Sciatic nerve (tissue), 2 donors: ENCODE measurements at regions not wholly inside any gene's neighbourhood (a gene's known extent, or its start where the extent isn't known, plus 50 kb on each side); places are given as distances from the start of the nearest gene placed in this dataset.
"Not testable (repeated sequence)": the region's sequence is repeated elsewhere in the genome, so short reads cannot be mapped to it uniquely, and the experiment has no call there.

ENCODE experiments used
- ATAC-seq: fragments of 200-7000 bp; cut with Tn5 transposase; one replicate; pipeline ENCODE4 v1.9.1; 2020; ENCODE audit warnings: mild to moderate bottlenecking, moderate library complexity
- DNase-seq: peaks from one replicate; pipeline ENCODE4 v3.0.0-alpha.2; 2020; ENCODE audit warnings: low spot score
- intact Hi-C: fragments of 100-400 bp; cut with DNase I; formaldehyde crosslinking; loops from one replicate; pipeline ENCODE4 v1.14.2; 2022
- donor health status: DM: no; HTN: no; CAD: no.
- donor health status: DM: no; HTN: no; CAD: no.

- ATAC-seq (no peak), DNase-seq (no peak)
- intact Hi-C loops, result no loop called here
These were observed 57.0 kb downstream of the PCDH20 start for GRCh38 chr13:61358599-61358998.

GRCh38 chr13:61350341-61350740 is 65.3 kb downstream of the PCDH20 start:
- intact Hi-C loops, result no loop called here
- ATAC-seq, result no peak
- no peak for DNase-seq

- ATAC-seq, result no peak
- no peak for DNase-seq
- intact Hi-C loops, result no loop called here
These were observed 76.5 kb downstream of the PCDH20 start for GRCh38 chr13:61339054-61339621.

- no peak for DNase-seq
- intact Hi-C loops, result no loop called here
- ATAC-seq, result no peak
These were observed 99.0 kb downstream of the PCDH20 start for GRCh38 chr13:61316647-61317046.

GRCh38 chr13:61294467-61295191 is 121.0 kb downstream of the PCDH20 start:
- intact Hi-C loops, result no loop called here
- ATAC-seq (no peak), DNase-seq (no peak)

GRCh38 chr13:61286148-61286745 is 129.4 kb downstream of the PCDH20 start:
- intact Hi-C loops, result no loop called here
- ATAC-seq (no peak), DNase-seq (no peak)

- ATAC-seq (no peak), DNase-seq (no peak)
- intact Hi-C loops, result no loop called here
These were observed 137.9 kb downstream of the PCDH20 start for GRCh38 chr13:61277586-61278276.

GRCh38 chr13:61277088-61277487 is 138.6 kb downstream of the PCDH20 start:
- intact Hi-C loops, result no loop called here
- ATAC-seq (no peak), DNase-seq (no peak)

GRCh38 chr13:61276401-61276800 is 139.2 kb downstream of the PCDH20 start:
- ATAC-seq (no peak), DNase-seq (no peak)
- intact Hi-C loops, result no loop called here

- ATAC-seq (no peak), DNase-seq (no peak)
- intact Hi-C loops, result no loop called here
These were observed 139.9 kb downstream of the PCDH20 start for GRCh38 chr13:61275736-61276135.

- intact Hi-C loops, result no loop called here
- DNase-seq, result no peak
- ATAC-seq, result no peak
These were observed 140.4 kb downstream of the PCDH20 start for GRCh38 chr13:61275251-61275650.

GRCh38 chr13:61266896-61267295 is 148.8 kb downstream of the PCDH20 start:
- intact Hi-C loops, ATAC-seq, DNase-seq: not testable (repeated sequence)

- intact Hi-C loops, result no loop called here
- ATAC-seq (no peak), DNase-seq (no peak)
These were observed 153.7 kb downstream of the PCDH20 start for GRCh38 chr13:61261746-61262472.

- no peak for DNase-seq
- intact Hi-C loops, result no loop called here
- ATAC-seq, result no peak
These were observed 157.5 kb downstream of the PCDH20 start for GRCh38 chr13:61258185-61258584.

- no peak for DNase-seq
- ATAC-seq, result no peak
- intact Hi-C loops, result no loop called here
These were observed 160.4 kb downstream of the PCDH20 start for GRCh38 chr13:61255040-61255796.

GRCh38 chr13:61253105-61253877 is 162.4 kb downstream of the PCDH20 start:
- intact Hi-C loops, result no loop called here
- DNase-seq, result no peak
- ATAC-seq, result no peak

- DNase-seq (no peak), ATAC-seq (no peak)
- intact Hi-C loops, result no loop called here
These were observed 163.4 kb downstream of the PCDH20 start for GRCh38 chr13:61252213-61252612.
